K562 (cell line): ENCODE measurements at regions not wholly inside any gene's neighbourhood (a gene's known extent, or its start where the extent isn't known, plus 50 kb on each side); places are given as distances from the start of the nearest gene placed in this dataset.

Experiments used
- ATAC-seq: fragments of 200-7000 bp; cut with Tn5 transposase; 3 replicates; pipeline ENCODE4 v1.9.1; 2020; ENCODE audit warnings: moderate library complexity
- BruUV-seq: library from RNA; stranded (reverse); fragments of 400-500 nt; replicated peaks from 2 replicates; lab custom pipeline; 2021; lab: Mats Ljungman, UMichigan
- CTCF ChIA-PET: fragments of 300-600 bp; formaldehyde crosslinking; extraction: SDS; loops from one replicate; lab custom pipeline; 2021; ENCODE audit warnings: low intra/inter-chr PET ratio; lab: Yijun Ruan, JAX
- POLR2A ChIA-PET: fragments of 300-600, 350-650 bp; sonication (Branson Sonifier 250); formaldehyde crosslinking; extraction: SDS; loops from one replicate; lab custom pipeline; 2021; ENCODE audit warnings: antibody characterized with exemption, inconsistent platforms; lab: Yijun Ruan, JAX
- DNase-seq, 4 experiments: peaks; one replicate each; pipeline versions ENCODE4 v3.0.0 to v3.0.0-alpha.2; 2011 to 2018; ENCODE audit warnings: low spot score in 3 of 4, mixed read lengths in 3 of 4; ENCODE audit errors: extremely low read depth in 1 of 4
- FAIRE-seq: peaks from 2 replicates; lab custom pipeline; 2011; peaks lifted over from hg19 to GRCh38; lab: Jason Lieb, UNC
- H2AFZ ChIP-seq: 2 replicates; pipeline ENCODE4 v1.6.0; 2011; ENCODE audit warnings: low read depth, low read length, control low read depth, inconsistent platforms
- H3K27ac ChIP-seq: fragments of 200-600 bp; 3 replicates; pipeline ENCODE4 v1.8.0; 2011; ENCODE audit warnings: low read depth, mild to moderate bottlenecking, control low read depth, inconsistent platforms, low read length, moderate library complexity, mixed read lengths; ENCODE audit errors: extremely low read depth
- H3K27me3 ChIP-seq, 2 experiments: fragments of 300-600 bp in 1 of 2; 2 replicates in 1 of 2; 3 replicates in 1 of 2; pipeline versions ENCODE4 v1.6.0 to v1.8.0; 2011; ENCODE audit warnings: inconsistent platforms in 2 of 2, low read length in 2 of 2, mild to moderate bottlenecking in 1 of 2, mixed read lengths in 1 of 2, moderate library complexity in 1 of 2; ENCODE audit not compliant: control insufficient read depth in 2 of 2, insufficient read depth in 2 of 2
- H3K36me3 ChIP-seq: fragments of 300-600 bp; 3 replicates; pipeline ENCODE4 v1.8.0; 2011; ENCODE audit warnings: mild to moderate bottlenecking, low read length, inconsistent platforms; ENCODE audit not compliant: control insufficient read depth, insufficient read depth
- H3K4me1 ChIP-seq, 2 experiments: fragments of 200-600 bp in 1 of 2; replicated peaks in 1 of 2; 2 replicates in 1 of 2; 3 replicates in 1 of 2; pipeline versions ENCODE4 v1.5.1 to v1.8.0; 2011; ENCODE audit warnings: inconsistent platforms in 2 of 2, low read length in 2 of 2, mild to moderate bottlenecking in 1 of 2, mixed read lengths in 1 of 2, moderate library complexity in 1 of 2; ENCODE audit not compliant: control insufficient read depth in 2 of 2, insufficient read depth in 2 of 2
- H3K4me2 ChIP-seq: 2 replicates; pipeline ENCODE4 v1.6.1; 2011; ENCODE audit warnings: low read length, control low read depth, inconsistent platforms, mixed read lengths; ENCODE audit not compliant: insufficient read depth
- H3K4me3 ChIP-seq: fragments of 200-600 bp; sonication (generic), shearing (Covaris generic); 2 replicates; pipeline ENCODE4 v1.5.1; 2016; ENCODE audit warnings: control low read depth, inconsistent platforms
- H3K79me2 ChIP-seq: fragments of 200-600 bp; 3 replicates; pipeline ENCODE4 v1.8.0; 2011; ENCODE audit warnings: low read length, inconsistent platforms; ENCODE audit not compliant: control insufficient read depth, insufficient read depth
- H3K9ac ChIP-seq, 2 experiments: 2 replicates each; pipeline versions ENCODE4 v1.6.0 to v1.6.1; 2011; ENCODE audit warnings: low read depth in 2 of 2, low read length in 2 of 2, control low read depth in 1 of 2, inconsistent platforms in 1 of 2, mild to moderate bottlenecking in 1 of 2, mixed read lengths in 1 of 2; ENCODE audit not compliant: insufficient read depth in 1 of 2
- H3K9me1 ChIP-seq: one replicate; pipeline ENCODE4 v1.6.0; 2011; ENCODE audit warnings: inconsistent platforms, mild to moderate bottlenecking, low read length, moderate library complexity; ENCODE audit not compliant: control insufficient read depth, insufficient read depth
- H3K9me3 ChIP-seq: replicated peaks from 2 replicates; pipeline ENCODE4 v1.5.1; 2011; ENCODE audit warnings: low read depth, low read length, inconsistent platforms; ENCODE audit not compliant: control insufficient read depth, insufficient read depth
- H4K20me1 ChIP-seq: replicated peaks from 2 replicates; pipeline ENCODE4 v1.6.1; 2011; ENCODE audit warnings: low read length, inconsistent platforms, mixed read lengths; ENCODE audit not compliant: control insufficient read depth, insufficient read depth
- BACH1 ChIP-seq: fragments of 200-800 bp; sonication (Bioruptor generic); IDR thresholded peaks from 2 replicates; pipeline ENCODE4 v1.6.1; 2016; ENCODE audit warnings: missing genetic modification characterization, missing compliant biosample characterization
- CREBBP ChIP-seq: IDR thresholded peaks from one replicate; pipeline ENCODE4 v1.6.1; 2012; ENCODE audit warnings: low read depth, mild to moderate bottlenecking, control low read depth, inconsistent platforms, low read length
- PHF20 ChIP-seq: fragments of 450-650 bp; IDR thresholded peaks from 2 replicates; pipeline ENCODE4 v1.6.1; 2018; ENCODE audit not compliant: partially characterized antibody
- PPARD ChIP-seq: fragments of 250-450 bp; sonication (Bioruptor Pico); IDR thresholded peaks from 2 replicates; pipeline ENCODE4 v1.8.0; 2022; ENCODE audit warnings: inconsistent platforms, mild to moderate bottlenecking, moderate library complexity
- TGIF2 ChIP-seq: sonication (generic); formaldehyde crosslinking; IDR thresholded peaks from 2 replicates; pipeline ENCODE4 v1.8.1; 2022; ENCODE audit warnings: mild to moderate bottlenecking, missing genetic modification reagents, moderate library complexity
- ZNF76 ChIP-seq: fragments of 250-450 bp; sonication (Bioruptor Pico); IDR thresholded peaks from 2 replicates; pipeline ENCODE4 v1.4.0; 2020; ENCODE audit warnings: mild to moderate bottlenecking, moderate library complexity, borderline replicate concordance
- WGBS: fragments of 100-300 bp; shearing (Covaris generic); methylation state at CpG from one replicate; pipeline ENCODE4 v1.1.6; 2016; ENCODE audit warnings: low coverage, mixed read lengths; ENCODE audit not compliant: insufficient coverage; ENCODE audit errors: missing lambda C conversion rate; 5-methylcytosine and 5-hydroxymethylcytosine counted together
- in situ Hi-C: fragments of 300-500 bp; cut with MboI; formaldehyde crosslinking; loops from 4 replicates; pipeline ENCODE4 v1.15.0; 2018; ENCODE audit warnings: inconsistent platforms, mixed read lengths
- intact Hi-C: fragments of 100-400 bp; cut with micrococcal nuclease; formaldehyde crosslinking; loops from 2 replicates; pipeline ENCODE4 v1.14.2; 2022
- TF ChIP-seq, protein P1 (sequence below): fragments of 200-600 bp; sonication (generic); IDR thresholded peaks from one replicate; pipeline ENCODE4 v1.6.1; 2012; ENCODE audit warnings: mild to moderate bottlenecking, low read depth, low read length, inconsistent platforms
- TF ChIP-seq, protein P2 (sequence below): sonication (generic); formaldehyde crosslinking; IDR thresholded peaks from 2 replicates; pipeline ENCODE4 v1.8.1; 2022; ENCODE audit warnings: missing genetic modification reagents
- TF ChIP-seq, protein P3 (sequence below): fragments of 450-650 bp; IDR thresholded peaks from 2 replicates; pipeline ENCODE4 v1.6.1; 2016; ENCODE audit warnings: borderline replicate concordance

DNA sequence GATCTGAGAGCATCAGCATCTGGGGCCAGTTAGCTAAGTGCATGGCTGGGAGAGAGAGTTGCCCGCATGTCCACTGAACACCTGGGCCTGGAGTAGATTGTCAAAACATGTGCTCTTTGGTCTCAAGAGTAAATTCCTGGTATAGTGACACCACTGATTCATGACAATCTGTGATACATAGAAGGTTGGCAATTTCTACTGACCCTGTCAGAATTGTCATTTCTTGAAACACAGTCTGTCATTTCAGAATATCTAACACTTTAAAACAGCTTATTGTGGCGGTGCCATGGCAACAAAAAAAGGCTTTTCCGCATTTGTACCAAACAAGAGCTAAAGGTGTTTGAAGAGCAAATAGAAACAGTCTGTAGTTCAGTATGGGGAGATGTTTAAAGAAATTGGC lies 186.4 kb upstream of the FAM78B start:
- H3K9me1 ChIP-seq, result no peaks in the 10 kb centered on the region
- ATAC-seq, result no peak
- no peaks in the 10 kb centered on the region for H3K79me2 ChIP-seq
- intact Hi-C loops (no loop called here), in situ Hi-C loops (no loop called here)
- TF ChIP-seq, protein P1, sequence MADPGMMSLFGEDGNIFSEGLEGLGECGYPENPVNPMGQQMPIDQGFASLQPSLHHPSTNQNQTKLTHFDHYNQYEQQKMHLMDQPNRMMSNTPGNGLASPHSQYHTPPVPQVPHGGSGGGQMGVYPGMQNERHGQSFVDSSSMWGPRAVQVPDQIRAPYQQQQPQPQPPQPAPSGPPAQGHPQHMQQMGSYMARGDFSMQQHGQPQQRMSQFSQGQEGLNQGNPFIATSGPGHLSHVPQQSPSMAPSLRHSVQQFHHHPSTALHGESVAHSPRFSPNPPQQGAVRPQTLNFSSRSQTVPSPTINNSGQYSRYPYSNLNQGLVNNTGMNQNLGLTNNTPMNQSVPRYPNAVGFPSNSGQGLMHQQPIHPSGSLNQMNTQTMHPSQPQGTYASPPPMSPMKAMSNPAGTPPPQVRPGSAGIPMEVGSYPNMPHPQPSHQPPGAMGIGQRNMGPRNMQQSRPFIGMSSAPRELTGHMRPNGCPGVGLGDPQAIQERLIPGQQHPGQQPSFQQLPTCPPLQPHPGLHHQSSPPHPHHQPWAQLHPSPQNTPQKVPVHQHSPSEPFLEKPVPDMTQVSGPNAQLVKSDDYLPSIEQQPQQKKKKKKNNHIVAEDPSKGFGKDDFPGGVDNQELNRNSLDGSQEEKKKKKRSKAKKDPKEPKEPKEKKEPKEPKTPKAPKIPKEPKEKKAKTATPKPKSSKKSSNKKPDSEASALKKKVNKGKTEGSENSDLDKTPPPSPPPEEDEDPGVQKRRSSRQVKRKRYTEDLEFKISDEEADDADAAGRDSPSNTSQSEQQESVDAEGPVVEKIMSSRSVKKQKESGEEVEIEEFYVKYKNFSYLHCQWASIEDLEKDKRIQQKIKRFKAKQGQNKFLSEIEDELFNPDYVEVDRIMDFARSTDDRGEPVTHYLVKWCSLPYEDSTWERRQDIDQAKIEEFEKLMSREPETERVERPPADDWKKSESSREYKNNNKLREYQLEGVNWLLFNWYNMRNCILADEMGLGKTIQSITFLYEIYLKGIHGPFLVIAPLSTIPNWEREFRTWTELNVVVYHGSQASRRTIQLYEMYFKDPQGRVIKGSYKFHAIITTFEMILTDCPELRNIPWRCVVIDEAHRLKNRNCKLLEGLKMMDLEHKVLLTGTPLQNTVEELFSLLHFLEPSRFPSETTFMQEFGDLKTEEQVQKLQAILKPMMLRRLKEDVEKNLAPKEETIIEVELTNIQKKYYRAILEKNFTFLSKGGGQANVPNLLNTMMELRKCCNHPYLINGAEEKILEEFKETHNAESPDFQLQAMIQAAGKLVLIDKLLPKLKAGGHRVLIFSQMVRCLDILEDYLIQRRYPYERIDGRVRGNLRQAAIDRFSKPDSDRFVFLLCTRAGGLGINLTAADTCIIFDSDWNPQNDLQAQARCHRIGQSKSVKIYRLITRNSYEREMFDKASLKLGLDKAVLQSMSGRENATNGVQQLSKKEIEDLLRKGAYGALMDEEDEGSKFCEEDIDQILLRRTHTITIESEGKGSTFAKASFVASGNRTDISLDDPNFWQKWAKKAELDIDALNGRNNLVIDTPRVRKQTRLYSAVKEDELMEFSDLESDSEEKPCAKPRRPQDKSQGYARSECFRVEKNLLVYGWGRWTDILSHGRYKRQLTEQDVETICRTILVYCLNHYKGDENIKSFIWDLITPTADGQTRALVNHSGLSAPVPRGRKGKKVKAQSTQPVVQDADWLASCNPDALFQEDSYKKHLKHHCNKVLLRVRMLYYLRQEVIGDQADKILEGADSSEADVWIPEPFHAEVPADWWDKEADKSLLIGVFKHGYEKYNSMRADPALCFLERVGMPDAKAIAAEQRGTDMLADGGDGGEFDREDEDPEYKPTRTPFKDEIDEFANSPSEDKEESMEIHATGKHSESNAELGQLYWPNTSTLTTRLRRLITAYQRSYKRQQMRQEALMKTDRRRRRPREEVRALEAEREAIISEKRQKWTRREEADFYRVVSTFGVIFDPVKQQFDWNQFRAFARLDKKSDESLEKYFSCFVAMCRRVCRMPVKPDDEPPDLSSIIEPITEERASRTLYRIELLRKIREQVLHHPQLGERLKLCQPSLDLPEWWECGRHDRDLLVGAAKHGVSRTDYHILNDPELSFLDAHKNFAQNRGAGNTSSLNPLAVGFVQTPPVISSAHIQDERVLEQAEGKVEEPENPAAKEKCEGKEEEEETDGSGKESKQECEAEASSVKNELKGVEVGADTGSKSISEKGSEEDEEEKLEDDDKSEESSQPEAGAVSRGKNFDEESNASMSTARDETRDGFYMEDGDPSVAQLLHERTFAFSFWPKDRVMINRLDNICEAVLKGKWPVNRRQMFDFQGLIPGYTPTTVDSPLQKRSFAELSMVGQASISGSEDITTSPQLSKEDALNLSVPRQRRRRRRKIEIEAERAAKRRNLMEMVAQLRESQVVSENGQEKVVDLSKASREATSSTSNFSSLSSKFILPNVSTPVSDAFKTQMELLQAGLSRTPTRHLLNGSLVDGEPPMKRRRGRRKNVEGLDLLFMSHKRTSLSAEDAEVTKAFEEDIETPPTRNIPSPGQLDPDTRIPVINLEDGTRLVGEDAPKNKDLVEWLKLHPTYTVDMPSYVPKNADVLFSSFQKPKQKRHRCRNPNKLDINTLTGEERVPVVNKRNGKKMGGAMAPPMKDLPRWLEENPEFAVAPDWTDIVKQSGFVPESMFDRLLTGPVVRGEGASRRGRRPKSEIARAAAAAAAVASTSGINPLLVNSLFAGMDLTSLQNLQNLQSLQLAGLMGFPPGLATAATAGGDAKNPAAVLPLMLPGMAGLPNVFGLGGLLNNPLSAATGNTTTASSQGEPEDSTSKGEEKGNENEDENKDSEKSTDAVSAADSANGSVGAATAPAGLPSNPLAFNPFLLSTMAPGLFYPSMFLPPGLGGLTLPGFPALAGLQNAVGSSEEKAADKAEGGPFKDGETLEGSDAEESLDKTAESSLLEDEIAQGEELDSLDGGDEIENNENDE, result no peak
- TF ChIP-seq, protein P2, sequence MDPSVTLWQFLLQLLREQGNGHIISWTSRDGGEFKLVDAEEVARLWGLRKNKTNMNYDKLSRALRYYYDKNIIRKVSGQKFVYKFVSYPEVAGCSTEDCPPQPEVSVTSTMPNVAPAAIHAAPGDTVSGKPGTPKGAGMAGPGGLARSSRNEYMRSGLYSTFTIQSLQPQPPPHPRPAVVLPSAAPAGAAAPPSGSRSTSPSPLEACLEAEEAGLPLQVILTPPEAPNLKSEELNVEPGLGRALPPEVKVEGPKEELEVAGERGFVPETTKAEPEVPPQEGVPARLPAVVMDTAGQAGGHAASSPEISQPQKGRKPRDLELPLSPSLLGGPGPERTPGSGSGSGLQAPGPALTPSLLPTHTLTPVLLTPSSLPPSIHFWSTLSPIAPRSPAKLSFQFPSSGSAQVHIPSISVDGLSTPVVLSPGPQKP, result no peak
- TF ChIP-seq BACH1 (tag) (no peak), PPARD (no peak), PHF20 (no peak), CREBBP (no peak), TGIF2 (CRISPR knock-in tag) (no peak), ZNF76 (CRISPR knock-in tag) (no peak)
- TF ChIP-seq, protein P3, sequence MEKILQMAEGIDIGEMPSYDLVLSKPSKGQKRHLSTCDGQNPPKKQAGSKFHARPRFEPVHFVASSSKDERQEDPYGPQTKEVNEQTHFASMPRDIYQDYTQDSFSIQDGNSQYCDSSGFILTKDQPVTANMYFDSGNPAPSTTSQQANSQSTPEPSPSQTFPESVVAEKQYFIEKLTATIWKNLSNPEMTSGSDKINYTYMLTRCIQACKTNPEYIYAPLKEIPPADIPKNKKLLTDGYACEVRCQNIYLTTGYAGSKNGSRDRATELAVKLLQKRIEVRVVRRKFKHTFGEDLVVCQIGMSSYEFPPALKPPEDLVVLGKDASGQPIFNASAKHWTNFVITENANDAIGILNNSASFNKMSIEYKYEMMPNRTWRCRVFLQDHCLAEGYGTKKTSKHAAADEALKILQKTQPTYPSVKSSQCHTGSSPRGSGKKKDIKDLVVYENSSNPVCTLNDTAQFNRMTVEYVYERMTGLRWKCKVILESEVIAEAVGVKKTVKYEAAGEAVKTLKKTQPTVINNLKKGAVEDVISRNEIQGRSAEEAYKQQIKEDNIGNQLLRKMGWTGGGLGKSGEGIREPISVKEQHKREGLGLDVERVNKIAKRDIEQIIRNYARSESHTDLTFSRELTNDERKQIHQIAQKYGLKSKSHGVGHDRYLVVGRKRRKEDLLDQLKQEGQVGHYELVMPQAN, result no peak
- POLR2A ChIA-PET, result no interaction called here
- no peak for DNase-seq
- BruUV-seq, result no TSS peak
- no peak overlapping the region for H3K27ac ChIP-seq
- H3K9ac ChIP-seq, result no peak overlapping the region
- no peak for FAIRE-seq
- no peaks in the 10 kb centered on the region for H4K20me1 ChIP-seq
- H2AFZ ChIP-seq, result no peak overlapping the region
- H3K4me2 ChIP-seq, result no peak overlapping the region
- H3K4me3 ChIP-seq, result no peak overlapping the region
- CTCF ChIA-PET, result no interaction called here
- H3K9me3 ChIP-seq, result no peaks in the 10 kb centered on the region
- H3K36me3 ChIP-seq, result no peaks in the 10 kb centered on the region
- 0% methylated on average over 3 of the region's 3 CpGs for WGBS
- H3K27me3 ChIP-seq, result peaks cover 9% of the 10 kb centered on the region in 2 experiments; a peak in 3 of 5 replicates
- H3K4me1 ChIP-seq, result no peaks in the 10 kb centered on the region
